ENCODE measurements at regions not wholly inside any gene's neighbourhood (a gene's known extent, or its start where the extent isn't known, plus 50 kb on each side); places are given as distances from the start of the nearest gene placed in this dataset.

DNA sequence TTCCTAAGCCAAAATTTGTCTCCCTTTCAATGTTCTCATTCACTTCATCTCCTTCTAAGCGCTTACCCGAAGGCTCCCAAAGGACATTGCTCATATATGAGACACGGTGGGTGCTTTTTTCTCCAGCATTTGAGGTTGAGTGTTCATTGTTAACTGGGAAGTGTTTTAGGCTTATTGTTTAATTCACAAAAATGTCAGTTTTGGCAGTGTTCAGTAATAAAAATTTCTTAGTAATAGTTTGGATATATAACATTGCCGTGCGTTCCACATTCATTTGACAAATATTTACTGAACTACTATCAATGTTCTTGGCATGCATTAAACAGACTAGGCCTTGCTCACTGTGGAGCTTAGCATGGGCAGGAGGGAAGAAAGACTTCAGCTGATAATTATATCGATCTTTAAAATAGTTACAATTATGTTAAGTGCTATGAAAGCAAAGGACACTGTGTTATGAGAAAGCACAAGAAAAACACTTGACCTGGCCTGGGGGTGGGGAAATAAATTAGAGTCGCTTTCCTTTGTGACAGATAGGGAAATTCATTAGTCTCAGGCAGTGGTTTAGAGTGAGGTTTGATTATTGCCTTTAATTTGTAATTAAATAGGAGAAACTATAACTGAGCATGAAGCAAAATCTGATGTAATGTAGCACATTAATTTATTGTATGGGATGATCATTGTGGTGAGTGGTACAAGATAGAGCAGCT lies 82.2 kb upstream of the DOCK10 start:
- H3K4me3 ChIP-seq (ENCODE audit: low read length) = no peak overlapping the region
- H3K9me3 ChIP-seq (ENCODE audit: control insufficient read depth, low read length) = no peaks in the 10 kb centered on the region
- H3K27me3 Mint-ChIP-seq (ENCODE audit: insufficient read depth) = peaks cover 31% of the 10 kb centered on the region
- no peaks in the 10 kb centered on the region for H3K36me3 Mint-ChIP-seq (ENCODE audit: low read depth)
- WGBS, 2 experiments (ENCODE audit: insufficient coverage in 1 of 2, insufficient read length in 1 of 2) = 91 to 98% methylated on average over 1 to 7 of the region's 7 CpGs
- H3K27ac Mint-ChIP-seq = no peak overlapping the region
- H3K9me3 Mint-ChIP-seq = peaks cover 6% of the 10 kb centered on the region
- DNase-seq = no peak
- no peaks in the 10 kb centered on the region for H3K4me1 ChIP-seq (ENCODE audit: control insufficient read depth, insufficient read depth, low read length)
- no peaks in the 10 kb centered on the region for H3K27me3 ChIP-seq (ENCODE audit: control insufficient read depth, insufficient read depth, low read length, poor library complexity, severe bottlenecking)
- H3K27ac ChIP-seq (ENCODE audit: low read depth, low read length) = no peak overlapping the region
- no peaks in the 10 kb centered on the region for H3K4me1 Mint-ChIP-seq
- H3K36me3 ChIP-seq (ENCODE audit: control insufficient read depth, insufficient read depth, low read length) = no peaks in the 10 kb centered on the region
- no peak overlapping the region for H3K9ac ChIP-seq (ENCODE audit: extremely low read depth, low read length, poor library complexity, severe bottlenecking)
- TF ChIP-seq, protein P1, sequence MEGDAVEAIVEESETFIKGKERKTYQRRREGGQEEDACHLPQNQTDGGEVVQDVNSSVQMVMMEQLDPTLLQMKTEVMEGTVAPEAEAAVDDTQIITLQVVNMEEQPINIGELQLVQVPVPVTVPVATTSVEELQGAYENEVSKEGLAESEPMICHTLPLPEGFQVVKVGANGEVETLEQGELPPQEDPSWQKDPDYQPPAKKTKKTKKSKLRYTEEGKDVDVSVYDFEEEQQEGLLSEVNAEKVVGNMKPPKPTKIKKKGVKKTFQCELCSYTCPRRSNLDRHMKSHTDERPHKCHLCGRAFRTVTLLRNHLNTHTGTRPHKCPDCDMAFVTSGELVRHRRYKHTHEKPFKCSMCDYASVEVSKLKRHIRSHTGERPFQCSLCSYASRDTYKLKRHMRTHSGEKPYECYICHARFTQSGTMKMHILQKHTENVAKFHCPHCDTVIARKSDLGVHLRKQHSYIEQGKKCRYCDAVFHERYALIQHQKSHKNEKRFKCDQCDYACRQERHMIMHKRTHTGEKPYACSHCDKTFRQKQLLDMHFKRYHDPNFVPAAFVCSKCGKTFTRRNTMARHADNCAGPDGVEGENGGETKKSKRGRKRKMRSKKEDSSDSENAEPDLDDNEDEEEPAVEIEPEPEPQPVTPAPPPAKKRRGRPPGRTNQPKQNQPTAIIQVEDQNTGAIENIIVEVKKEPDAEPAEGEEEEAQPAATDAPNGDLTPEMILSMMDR (conservative IDR thresholded peaks at IDR 0.05) = no peak
- no peak overlapping the region for H3K4me3 Mint-ChIP-seq

DNA sequence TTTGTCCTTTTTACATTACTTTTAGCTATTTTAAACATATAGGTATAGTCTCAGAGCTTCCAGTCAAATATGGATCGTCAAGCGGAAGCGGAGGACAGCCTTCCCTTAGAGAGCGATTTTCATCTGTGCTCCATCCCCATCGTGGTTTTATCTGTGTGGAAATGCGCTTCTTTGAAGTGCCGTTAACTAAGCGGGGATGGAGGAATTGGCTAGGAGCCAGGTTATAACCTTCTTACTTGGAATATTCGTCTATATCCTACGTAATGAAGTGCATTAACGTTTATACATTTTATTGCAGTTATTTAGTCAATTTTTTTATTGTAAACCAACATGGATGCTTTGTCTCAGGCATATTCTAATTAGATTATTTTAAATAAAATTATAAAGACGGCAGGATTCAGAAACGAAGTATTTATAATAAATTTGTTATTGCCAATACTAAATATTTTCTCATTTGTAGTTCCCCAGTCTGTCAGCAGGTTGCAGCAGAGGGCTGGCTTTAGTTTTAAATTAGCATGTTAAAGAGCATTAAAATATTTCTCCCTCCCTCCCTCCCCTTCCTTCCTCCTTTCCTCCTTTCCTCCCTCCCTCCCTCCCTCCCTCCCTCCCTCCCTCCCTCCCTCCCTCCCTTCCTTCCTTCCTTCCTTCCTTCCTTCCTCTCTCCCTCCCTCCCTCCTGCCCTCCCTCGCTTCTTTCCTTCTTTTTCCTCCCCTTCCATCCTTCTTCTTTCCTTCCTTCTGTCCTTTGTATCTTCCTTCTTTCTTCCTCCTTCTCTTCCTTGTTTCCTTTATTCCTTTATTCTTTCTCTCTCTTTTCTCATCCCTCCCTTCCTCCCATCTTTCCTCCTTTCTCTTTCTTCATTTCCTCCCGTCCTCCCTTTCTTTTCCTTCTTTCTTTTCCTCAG lies 80.6 kb upstream of the DOCK10 start:
- no peak overlapping the region for H3K27ac ChIP-seq (ENCODE audit: low read depth, low read length)
- Mint-ChIP-seq H3K4me1 (no peaks in the 10 kb centered on the region), H3K4me3 (no peak overlapping the region), H3K36me3 (ENCODE audit: low read depth) (no peaks in the 10 kb centered on the region), H3K27ac (no peak overlapping the region), H3K27me3 (ENCODE audit: insufficient read depth) (peaks cover 15% of the 10 kb centered on the region), H3K9me3 (peaks cover 6% of the 10 kb centered on the region)
- no peak overlapping the region for H3K4me3 ChIP-seq (ENCODE audit: low read length)
- no peaks in the 10 kb centered on the region for H3K36me3 ChIP-seq (ENCODE audit: control insufficient read depth, insufficient read depth, low read length)
- no peaks in the 10 kb centered on the region for H3K9me3 ChIP-seq (ENCODE audit: control insufficient read depth, low read length)
- no peak for DNase-seq
- H3K9ac ChIP-seq (ENCODE audit: extremely low read depth, low read length, poor library complexity, severe bottlenecking) = no peak overlapping the region
- TF ChIP-seq, protein P1 (conservative IDR thresholded peaks at IDR 0.05) = peak; percentile 76
- H3K4me1 ChIP-seq (ENCODE audit: control insufficient read depth, insufficient read depth, low read length) = no peaks in the 10 kb centered on the region
- H3K27me3 ChIP-seq (ENCODE audit: control insufficient read depth, insufficient read depth, low read length, poor library complexity, severe bottlenecking) = no peaks in the 10 kb centered on the region
- 79 to 98% methylated on average over 6 to 12 of the region's 15 CpGs for WGBS, 2 experiments (ENCODE audit: insufficient coverage in 1 of 2, insufficient read length in 1 of 2)

DNA sequence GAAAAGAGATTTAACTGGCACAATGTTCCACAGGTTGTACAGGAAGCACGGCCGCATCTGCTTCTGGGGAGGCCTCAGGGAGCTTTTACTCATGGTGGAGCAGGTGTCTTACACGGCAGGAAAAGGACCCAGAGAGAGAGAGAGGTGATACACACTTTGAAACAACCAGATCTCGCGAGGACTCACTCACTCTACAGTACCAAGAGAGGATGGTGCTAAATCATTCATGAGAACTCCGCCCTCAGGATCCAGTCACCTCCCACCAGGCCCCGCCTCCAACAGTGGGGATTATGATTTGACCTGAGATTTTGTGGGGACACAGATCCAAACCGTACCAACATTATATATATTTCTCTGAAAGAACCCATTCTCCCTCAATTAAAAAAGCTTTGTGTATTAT lies 79.7 kb upstream of the DOCK10 start:
- H3K4me1 Mint-ChIP-seq = no peaks in the 10 kb centered on the region
- TF ChIP-seq, protein P1 (conservative IDR thresholded peaks at IDR 0.05) = no peak
- H3K4me3 Mint-ChIP-seq = no peak overlapping the region
- 92 to 96% methylated on average over 4 to 8 of the region's 8 CpGs for WGBS, 2 experiments (ENCODE audit: insufficient coverage in 1 of 2, insufficient read length in 1 of 2)
- no peak overlapping the region for H3K27ac Mint-ChIP-seq
- H3K36me3 ChIP-seq (ENCODE audit: control insufficient read depth, insufficient read depth, low read length) = no peaks in the 10 kb centered on the region
- no peak overlapping the region for H3K27ac ChIP-seq (ENCODE audit: low read depth, low read length)
- no peaks in the 10 kb centered on the region for H3K36me3 Mint-ChIP-seq (ENCODE audit: low read depth)
- no peak for DNase-seq
- no peaks in the 10 kb centered on the region for H3K27me3 ChIP-seq (ENCODE audit: control insufficient read depth, insufficient read depth, low read length, poor library complexity, severe bottlenecking)
- H3K9me3 Mint-ChIP-seq = peaks cover 3% of the 10 kb centered on the region
- H3K4me3 ChIP-seq (ENCODE audit: low read length) = no peak overlapping the region
- no peaks in the 10 kb centered on the region for H3K9me3 ChIP-seq (ENCODE audit: control insufficient read depth, low read length)
- no peaks in the 10 kb centered on the region for H3K4me1 ChIP-seq (ENCODE audit: control insufficient read depth, insufficient read depth, low read length)
- H3K27me3 Mint-ChIP-seq (ENCODE audit: insufficient read depth) = peaks cover 6% of the 10 kb centered on the region
- H3K9ac ChIP-seq (ENCODE audit: extremely low read depth, low read length, poor library complexity, severe bottlenecking) = no peak overlapping the region

All from endodermal cell (in vitro differentiated cells).